NCI-H510A treated with DMSO at 0.1 percent for 48 hours (cell line): ENCODE measurements at regions not wholly inside any gene's neighbourhood (a gene's known extent, or its start where the extent isn't known, plus 50 kb on each side); places are given as distances from the start of the nearest gene placed in this dataset.
"Not testable (repeated sequence)": the region's sequence is repeated elsewhere in the genome, so short reads cannot be mapped to it uniquely, and the experiment has no call there.

Experiments used
- DNase-seq: peaks from one replicate; lab custom pipeline; 2025; lab: John Stamatoyannopoulos, UW

DNA sequence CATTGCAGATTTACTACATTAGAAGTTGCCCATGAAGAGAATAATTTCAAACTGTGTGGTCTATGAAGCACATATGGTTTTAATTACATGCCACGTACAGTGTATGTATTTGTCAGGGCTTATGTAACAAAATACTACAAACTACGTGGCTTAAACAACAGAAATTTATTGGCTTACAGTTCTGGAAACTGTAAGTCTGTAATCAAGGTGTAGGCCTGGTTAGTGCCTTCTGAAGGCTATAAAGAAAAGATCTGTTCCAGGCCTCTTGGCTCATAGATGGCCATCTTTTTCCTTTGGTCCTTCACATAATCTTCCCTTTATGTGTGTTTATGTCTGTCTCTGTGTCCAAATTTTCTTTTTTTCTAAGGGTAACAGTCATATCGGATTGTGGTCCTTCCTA, 1160.2 kb downstream of the FAM133A start:
- DNase-seq, result no peak

DNA sequence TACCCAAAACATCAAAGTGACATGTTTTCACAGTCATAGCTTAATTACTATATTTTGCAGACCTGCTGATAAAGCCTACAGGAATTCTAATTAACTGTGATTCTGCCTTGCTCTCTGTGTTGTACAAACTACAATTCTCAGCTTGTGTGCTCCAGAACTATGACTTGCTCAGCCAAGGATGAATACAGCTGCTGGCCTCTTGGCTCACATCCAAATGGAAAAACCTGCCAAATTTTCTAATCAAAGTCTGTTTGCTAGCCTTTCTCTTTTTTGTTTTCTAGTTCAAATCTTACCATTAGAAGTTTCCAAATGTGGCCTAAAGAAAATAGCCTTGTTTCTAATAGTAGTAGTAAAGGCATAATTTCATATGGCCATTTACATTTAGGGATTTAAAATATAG, 1176.8 kb downstream of the FAM133A start:
- no peak for DNase-seq

- DNase-seq, result no peak
Measured at GRCh38 chrX:94854251-94854650, 1180.2 kb downstream of the FAM133A start.

DNA sequence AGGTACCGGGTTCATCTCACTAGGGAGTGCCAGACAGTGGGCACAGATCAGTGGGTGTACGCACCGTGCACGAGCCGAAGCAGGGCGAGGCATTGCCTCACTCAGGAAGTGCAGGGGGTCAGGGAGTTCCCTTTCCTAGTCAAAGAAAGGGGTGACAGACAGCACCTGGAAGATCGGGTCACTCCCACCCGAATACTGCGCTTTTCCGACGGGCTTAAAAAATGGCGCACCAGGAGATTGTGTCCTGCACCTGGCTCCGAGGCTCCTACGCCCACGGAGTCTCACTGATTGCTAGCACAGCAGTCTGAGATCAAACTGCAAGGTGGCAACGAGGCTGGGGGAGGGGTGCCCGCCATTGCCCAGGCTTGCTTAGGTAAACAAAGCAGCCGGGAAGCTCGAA, 1188.5 kb downstream of the FAM133A start:
- DNase-seq, result not testable (repeated sequence)

- no peak for DNase-seq
Measured at GRCh38 chrX:94871640-94872039, 1197.6 kb downstream of the FAM133A start.

GRCh38 chrX:94901849-94902248, 1227.8 kb downstream of the FAM133A start:
- no peak for DNase-seq

DNA sequence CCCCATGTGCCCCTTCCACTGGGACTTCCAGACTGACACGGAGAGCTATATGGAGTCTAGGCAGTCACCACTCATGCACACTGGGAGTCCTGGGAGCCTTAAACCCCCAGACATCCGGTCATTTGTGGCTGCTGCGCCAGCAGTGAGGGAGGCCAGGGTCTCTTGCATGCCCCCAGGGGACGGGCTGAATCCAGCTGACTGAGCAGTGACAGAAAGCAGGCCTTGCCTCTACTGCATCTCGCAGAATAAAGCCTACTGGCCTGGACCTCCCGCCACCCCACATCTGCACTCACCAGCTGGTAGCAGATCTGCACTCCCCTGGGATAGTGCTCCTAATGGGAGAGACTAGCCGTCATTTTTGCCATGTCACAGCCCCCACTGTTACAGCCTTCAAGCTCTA, 1234.2 kb downstream of the FAM133A start:
- DNase-seq, result no peak

- DNase-seq, result no peak
Measured at GRCh38 chrX:94908648-94909047, 1234.6 kb downstream of the FAM133A start.

DNA sequence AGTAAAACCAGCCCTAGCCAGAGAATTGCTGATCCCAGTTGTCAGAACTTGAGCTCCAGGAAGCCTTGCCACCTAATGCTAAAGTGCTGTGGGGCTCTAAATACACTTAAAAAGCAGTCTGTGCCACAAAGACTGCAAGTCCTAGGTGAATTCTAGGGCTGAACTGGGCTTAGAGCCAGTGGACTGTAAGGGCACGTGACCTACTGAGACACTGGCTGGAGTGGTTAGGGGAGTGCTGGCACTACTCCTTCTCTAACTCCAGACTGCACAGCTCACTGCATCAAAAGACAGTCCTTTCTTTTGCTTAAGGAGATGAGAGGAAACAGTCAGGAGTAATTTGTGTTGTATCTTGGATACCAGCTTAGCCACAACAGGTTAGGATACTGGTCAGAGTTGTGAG, 1240.2 kb downstream of the FAM133A start:
- DNase-seq, result no peak

DNA sequence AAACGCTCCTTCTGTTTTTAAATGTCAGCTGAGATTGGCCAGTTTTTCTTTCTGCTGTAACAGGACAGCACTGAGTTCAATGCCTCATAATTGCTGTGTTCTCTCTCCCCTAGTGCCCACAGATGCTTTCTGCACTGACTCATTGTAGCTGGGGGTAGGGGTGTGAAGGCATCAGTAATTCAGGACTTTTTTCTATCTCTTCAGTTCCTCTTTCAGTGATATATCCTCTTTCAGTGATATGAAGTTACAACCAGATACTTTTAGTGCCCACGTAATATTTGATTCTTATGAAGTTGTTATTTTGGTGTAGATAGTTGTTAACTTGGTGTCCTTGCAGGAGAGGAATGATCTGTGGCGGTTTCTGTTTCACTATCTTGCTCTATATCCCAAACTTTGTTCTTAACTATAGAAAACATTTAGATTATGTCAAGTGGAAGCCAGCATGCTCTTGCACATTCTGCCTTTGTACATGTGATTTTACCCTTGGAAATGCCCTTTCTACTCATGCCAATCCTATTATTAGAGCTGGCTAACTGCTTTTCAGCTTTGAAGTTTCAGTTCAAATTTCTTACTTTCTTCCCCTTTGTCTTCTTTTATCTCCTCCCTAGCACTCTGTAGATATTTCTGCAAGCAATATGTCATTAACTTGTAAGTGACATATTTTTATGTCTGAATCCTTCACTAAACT, 1258.4 kb downstream of the FAM133A start:
- DNase-seq, result no peak

- DNase-seq, result no peak
Measured at GRCh38 chrX:94936722-94937121, 1262.7 kb downstream of the FAM133A start.

DNA sequence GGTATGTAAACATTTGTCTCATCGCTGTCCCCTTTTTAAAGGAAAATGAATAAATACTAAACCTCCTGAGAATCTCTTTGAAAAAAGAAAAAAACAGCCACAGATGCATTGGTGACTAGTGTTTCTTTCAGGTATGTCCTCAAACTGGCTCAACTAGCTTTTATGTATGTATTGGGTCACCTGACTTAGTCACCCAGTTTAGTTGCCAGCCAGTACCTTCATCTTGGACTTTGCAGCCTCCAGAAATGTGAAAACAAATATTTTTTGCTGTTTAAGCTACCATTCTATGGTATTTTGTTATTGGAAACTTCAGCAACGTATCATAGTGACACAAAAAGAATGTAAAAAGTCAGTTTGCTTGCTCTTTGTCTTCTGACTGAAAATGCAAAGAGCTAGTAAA, 1263.5 kb downstream of the FAM133A start:
- no peak for DNase-seq

DNA sequence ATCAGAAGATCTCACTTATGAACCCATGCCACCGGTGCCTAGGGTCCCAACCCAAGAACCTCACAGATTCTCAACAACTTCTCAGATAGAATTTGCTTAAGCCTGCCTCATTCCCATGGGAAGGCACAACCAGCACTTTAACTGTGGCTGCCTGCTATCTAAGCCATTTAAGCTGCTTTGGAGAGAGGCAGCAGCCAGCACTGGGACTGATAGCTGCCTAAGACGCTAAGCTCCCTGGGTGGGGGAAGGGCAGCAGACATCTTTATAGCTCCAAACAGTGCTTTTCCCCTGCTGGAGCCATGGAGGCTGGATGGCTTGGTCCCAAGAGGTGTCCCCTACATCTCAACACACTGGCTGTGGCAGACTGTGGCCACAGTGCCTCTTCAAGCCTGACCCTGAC, 1268.6 kb downstream of the FAM133A start:
- DNase-seq, result no peak

- DNase-seq, result not testable (repeated sequence)
Measured at GRCh38 chrX:94946137-94946536, 1272.1 kb downstream of the FAM133A start.

- DNase-seq, result no peak
Measured at GRCh38 chrX:94961730-94962129, 1287.7 kb downstream of the FAM133A start.

- no peak for DNase-seq
Measured at GRCh38 chrX:94977562-94977961, 1303.6 kb downstream of the FAM133A start.

GRCh38 chrX:94977986-94978385, 1304.0 kb downstream of the FAM133A start:
- DNase-seq, result no peak
